ENCODE measurements at regions not wholly inside any gene's neighbourhood (a gene's known extent, or its start where the extent isn't known, plus 50 kb on each side); places are given as distances from the start of the nearest gene placed in this dataset.

GRCh38 chr10:120982507-120982906, 131.3 kb downstream of the WDR11 start:
- TF ChIP-seq CTCF (optimal IDR thresholded peaks at IDR 0.05 in 1 of 3, IDR thresholded peaks at IDR 0.05 in 1 of 3, conservative IDR thresholded peaks at IDR 0.05 in 1 of 3; ENCODE audit: extremely low read depth in 1 of 3, insufficient read depth in 2 of 3, low read length in 3 of 3) = no peak
- no peak for TF ChIP-seq EZH2 (IDR thresholded peaks at IDR 0.05; ENCODE audit: low read length)
